HG02852 (cell line): ENCODE measurements at regions not wholly inside any gene's neighbourhood (a gene's known extent, or its start where the extent isn't known, plus 50 kb on each side); places are given as distances from the start of the nearest gene placed in this dataset.
A peak's percentile ranks its signal among the peaks of the same experiment; 100 is the strongest.
"Not testable (repeated sequence)": the region's sequence is repeated elsewhere in the genome, so short reads cannot be mapped to it uniquely, and the experiment has no call there.

Experiments
- ATAC-seq: cut with Tn5 transposase; IDR thresholded peaks from one replicate; pipeline ENCODE4 v1.9.1; 2021; ENCODE audit warnings: mild to moderate bottlenecking, moderate library complexity; ENCODE audit not compliant: unreplicated experiment

DNA sequence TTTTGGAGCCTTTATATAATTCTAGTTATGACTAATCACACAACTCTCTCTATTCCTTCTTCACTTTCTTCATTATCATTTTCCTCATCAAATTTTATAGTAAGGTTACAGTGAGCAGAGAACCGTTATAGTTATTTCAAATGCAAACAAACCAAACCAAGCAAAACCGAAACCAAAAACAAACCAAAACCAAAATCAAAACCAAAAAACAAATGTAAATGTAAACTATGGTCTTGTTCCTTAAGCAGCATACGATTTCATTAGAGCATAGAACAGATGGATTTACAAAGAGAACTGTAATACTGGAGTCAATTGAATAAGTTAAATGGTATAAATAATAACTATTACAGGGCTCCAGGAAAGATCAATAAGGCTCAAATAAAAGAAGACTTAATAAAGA is 447.1 kb downstream of the LRRC70 start:
- peak; percentile 59 for ATAC-seq

DNA sequence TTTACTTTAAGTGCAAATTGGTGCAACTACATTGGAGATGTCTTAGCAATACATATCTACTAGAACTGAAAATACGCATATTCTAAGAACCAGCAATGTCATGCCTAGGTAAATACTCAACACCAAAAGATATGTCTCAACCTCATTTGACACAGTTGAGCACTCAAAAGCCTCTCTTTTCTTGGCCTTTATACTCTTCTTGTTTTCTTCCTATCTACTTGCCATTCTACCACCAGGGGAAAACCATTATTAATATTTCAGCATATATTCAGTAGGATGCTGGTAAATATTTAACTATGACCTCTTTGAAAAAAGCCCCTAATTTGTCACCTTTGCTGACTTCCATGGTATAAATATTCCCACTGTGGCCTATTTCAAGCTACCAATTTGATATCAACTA is 443.8 kb downstream of the LRRC70 start:
- no peak for ATAC-seq

DNA sequence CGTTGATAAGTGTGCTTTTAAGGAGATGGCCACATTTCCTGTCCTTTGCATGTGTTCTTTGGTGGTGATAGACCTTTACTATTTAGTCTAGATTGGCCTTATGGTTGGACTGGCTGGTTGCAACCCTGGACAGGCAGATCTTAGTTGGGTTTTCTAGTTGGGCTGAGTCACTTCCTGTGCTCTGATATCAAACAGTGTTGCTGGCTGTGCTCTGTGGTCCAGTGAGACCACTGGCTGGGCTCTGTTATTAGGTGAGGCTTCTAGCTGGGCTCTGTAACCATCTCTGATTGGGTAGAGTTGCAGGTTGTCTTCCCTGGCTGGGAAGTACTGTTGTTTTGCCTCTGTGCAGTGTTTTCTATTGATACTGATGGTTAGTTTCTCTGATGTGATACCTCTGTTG is 432.5 kb downstream of the LRRC70 start:
- no peak for ATAC-seq

DNA sequence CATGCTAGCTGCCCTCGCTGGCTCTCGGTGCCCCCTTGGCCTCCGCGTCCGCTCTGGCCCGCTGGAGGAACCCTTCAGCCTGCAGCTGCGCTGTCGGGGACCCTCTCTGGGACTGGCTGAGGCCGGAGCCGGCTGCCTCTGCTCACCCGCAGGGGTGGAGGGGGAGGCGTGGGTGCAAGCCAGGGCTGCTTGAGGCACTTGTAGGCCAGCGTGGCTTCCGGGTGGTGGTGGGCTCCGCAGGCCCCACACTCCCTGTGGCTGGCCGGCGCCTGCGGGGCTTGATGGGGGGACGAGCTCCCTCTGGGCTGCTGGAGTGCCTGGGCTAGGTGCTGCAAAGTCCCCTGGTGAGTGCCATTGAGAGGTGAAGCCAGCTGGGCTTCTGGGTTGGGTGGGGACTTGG is 429.6 kb downstream of the LRRC70 start:
- no peak for ATAC-seq

DNA sequence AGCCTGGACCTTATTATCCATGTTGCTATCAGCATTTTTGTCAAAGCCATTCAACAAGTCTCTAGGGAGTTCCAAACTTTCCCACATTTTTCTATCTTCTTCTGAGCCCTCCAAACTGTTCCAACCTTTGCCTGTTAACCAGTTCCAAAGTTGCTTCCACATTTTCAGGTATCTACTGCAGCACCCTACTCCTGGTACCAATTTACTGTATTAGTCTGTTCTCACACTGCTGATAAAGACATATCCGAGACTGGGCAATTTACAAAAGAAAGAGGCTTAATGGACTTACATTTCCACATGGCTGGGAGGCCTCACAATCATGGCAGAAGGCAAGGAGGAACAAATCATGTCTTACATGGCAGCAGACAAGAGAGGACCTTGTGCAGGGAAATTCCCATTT is 416.2 kb downstream of the LRRC70 start:
- ATAC-seq: not testable (repeated sequence)

DNA sequence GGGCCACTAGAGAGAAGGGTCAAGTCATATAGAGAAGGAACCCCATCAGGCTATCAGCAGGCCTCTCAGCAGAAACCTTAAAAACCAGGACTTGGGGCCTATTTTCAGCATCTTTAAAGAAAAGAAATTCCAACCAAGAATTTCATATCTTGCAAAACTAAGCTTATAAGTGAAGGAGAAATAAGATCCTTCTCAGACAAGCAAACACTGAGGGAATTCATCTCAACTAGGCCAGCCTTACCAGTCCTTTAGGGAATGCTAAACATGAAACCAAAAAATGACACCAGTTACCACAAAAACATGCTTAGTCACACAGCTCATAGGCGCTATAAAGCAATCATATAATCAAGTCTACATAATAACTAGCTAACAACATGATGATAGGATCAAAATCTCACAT is 407.1 kb downstream of the LRRC70 start:
- ATAC-seq: no peak

DNA sequence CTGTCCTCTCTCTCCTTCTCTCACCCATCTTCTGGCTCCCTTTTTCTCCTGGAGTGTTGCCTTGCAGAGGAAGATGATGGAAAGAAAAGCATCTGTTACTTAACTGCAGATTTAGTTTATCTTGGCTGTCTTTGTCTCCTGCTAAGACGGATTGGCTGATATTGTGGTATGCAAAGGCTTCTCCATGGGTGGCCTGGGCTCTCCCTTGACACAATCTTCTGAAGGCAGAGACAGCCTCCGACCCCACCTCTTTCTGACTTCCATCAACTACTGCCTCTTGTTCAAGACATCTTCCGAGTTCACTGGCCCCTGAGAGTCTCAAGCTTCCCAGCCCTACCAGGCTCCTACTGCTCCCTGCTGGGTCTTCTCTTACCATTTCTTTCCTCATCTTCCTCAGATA is 403.7 kb downstream of the LRRC70 start:
- no peak for ATAC-seq

DNA sequence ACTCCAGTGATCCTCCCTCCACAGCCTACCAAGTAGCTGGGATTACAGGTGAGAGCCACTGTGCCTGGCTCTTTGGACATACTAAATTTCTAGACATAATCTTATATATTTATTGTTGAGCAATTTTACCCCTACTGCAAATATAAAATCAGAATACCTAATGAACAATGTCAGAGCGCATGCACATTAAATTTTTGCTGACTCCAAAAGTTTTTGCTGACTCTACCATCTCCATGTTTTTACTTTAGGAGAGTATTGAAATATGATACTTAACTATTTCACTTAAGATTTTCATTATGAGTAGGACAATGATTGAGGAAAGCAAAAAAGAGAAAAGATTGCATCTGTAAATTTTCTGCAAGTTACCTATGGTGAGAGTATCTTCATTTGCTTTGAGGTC is 402.3 kb downstream of the LRRC70 start:
- no peak for ATAC-seq

DNA sequence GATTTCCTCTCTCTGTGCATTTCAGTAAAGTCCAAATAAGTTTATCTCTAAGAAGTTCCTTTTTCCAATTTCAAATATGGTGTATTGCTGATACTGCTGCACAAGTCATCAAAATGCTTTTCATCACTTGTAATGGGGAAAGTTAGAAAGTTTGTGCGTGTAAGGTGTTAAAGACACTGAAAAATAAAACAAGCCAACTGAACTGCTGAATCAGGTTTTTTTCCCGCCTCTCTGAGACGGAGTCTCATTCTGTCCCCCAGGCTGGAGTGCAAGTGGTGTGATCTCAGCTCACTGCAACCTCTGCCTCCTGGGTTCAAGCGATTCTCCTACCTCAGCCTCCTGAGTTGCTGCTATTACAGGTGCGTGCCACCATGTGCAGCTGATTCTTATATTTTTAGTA is 400.9 kb downstream of the LRRC70 start:
- no peak for ATAC-seq

DNA sequence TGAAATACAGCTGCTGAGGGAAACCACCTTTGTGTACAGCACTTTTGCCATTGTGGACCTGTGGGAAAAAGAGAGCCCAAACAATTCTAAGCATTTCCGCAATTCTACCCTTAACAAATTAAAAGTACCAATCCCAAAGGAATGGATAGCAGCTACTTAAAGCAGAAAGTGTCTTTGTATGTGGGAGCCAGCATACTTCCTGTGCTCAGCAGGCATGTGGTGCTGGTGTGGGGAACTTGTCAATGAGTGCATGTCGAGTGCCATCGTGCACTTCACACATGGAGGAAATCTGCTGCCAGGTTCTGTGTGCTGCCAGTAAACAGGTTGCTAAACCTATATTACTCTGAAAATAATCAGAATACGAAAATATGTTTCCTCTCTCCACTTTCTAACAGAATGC is 399.0 kb downstream of the LRRC70 start:
- no peak for ATAC-seq

DNA sequence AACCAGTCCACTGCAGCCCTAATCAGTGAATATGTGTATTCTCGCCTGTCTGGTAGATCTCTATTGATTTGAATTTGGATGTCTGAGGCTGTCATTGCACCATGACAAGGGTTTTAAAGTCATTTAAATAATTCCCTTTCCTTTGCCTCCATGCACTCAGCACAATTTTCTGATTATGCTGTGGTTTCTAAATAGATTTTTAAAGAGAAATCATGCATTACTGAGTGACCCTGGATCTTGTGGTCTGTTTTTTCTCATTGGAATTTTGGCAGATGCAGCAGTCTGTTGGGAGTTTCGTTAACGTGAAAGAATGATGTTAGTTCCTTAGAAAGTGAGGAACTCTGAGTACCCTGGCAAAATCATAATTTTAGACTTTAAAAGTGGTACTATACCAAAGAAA is 396.0 kb downstream of the LRRC70 start:
- ATAC-seq: no peak

DNA sequence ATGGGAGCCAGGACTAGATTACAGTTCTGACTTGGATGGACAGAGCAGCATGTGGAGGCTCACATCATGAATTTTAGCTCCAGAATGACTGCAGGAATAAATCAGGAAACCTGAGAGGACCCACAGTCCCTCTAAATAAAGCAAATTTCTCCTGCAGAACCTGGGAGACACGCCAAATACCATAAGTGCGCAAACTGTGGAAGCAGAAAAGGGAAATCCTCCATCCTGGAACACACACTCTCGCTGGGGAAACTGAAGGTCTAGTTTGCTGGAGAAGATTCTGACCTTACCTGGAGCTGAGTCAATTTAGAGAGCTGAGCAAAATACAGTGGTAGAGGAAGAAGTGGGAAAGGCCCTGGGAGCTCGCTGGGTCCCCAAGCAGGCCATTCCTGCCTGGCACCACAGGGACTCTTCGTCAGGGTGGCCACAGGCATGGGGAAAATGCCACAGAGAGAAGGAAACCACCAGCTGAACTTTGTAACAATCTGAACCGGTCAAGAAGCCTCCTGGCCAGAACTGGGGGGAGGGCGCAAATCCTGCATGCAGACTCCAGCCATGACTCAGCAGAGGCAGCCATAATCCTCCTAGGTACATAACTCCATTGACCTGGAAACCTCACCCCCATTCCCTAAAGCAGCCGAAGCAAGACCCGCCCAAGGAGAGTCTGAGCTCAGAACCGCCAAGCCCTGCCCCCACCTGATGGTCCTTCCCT is 390.9 kb downstream of the LRRC70 start:
- ATAC-seq: no peak

DNA sequence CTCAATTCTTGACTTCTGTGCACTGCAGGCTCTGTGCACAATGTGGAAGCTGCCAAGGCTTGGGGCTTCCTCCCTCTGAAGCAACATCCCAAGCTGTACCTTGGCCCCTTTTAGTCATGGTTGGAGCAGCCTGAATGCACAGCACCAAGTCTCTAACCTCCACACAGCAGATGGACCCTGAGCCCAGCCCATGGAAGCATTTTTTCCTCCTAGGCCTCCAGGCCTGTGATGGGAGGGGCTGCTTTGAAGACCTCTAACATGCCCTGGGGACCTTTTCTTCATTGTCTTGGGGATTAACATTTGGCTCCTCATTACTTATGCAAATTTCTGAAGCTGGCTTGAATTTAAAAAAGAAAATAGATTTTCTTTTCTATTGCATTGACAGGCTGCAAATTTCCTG is 385.8 kb downstream of the LRRC70 start:
- ATAC-seq: no peak

DNA sequence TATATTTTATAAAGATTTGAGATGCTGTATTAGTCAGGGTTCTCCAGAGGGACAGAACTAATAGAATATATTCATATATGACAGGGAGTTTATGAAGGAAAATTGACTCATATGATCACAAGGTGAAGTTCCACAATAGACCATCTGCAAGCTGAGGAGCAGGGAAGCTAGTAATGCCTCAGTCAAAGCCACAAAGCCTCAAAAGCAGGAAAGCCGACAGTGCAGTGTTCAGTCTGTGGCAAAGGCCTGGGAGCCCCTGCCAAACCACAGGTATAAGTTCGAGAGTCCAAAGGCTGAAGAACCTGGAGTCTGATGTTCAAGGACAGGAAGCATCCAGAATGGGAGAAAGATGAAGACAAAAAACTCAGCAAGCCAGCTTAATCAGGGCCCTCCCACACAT is 382.2 kb downstream of the LRRC70 start:
- no peak for ATAC-seq

DNA sequence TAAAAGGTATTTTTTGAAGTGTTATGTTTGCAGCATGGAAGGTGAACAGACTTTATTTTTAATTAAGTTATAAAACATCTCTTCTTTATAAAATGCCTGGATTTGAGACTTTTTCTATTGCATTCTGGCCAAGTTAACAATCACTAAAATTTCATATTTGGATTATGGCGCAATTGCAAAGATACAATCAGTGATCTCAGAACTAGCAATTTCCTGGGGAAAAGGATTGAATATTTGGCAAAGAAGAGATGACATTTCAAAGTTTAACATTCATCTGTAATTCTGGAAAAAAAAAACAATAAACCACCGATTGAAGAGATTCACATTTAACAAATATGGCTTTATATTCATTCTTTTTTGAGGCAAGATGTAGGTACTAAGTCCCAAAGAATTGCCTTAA is 378.0 kb downstream of the LRRC70 start:
- ATAC-seq: no peak

DNA sequence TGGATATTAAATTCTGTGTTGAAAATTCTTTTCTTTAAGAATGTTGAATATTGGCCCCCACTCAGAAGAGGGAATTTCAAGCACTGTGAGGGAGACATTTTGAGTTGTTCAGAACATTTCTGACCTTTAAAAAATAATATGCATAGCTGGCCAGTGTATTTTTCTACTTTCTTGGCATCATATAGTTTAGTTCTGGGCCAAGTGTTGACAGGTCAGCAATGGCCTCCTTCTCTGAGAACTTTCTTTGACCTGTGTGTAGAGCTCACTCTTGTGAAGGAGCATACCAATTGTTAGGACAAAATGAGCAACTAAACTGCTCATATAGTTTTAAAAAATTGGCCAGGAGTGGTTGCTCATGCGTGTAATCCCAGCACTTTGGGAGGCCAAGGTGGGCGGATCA is 376.0 kb downstream of the LRRC70 start:
- ATAC-seq: no peak

DNA sequence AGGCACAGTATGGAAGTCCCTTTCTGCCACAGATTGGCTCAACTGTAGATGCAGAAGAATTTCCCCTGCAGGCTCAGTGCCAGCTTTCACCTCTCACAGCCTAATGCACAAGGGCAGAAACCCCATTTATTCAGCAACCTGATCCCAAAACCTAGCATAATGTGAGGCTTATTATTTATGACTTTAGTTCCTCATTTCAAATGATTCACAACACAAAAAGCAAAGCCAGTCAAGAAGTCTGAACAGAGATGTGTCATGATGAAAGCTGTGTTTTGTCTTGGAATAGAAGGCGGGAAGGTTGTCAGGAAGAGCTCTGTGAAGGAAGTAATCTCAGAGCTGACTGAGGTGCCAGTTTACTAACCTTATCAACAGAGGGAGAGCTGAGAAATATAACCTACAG is 369.7 kb downstream of the LRRC70 start:
- no peak for ATAC-seq

DNA sequence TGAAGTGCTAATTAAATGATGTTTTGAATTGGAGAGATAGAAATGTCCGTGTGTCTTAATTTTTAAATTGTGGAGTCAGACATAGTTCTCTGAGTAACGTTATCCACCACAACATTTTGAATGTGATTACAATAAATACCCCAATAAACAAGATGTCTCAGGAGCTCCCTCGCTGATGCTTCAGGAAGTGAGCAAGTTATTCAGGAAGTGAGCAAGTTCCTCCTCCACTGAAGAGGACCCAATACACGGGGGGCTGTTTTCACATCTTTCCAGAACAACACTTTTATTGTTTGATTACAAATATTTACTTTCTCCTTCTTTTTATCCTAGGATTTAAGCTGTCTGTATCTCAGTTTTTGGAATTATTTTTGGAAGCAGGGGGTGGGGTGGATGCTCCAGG is 363.8 kb downstream of the LRRC70 start:
- ATAC-seq: no peak

DNA sequence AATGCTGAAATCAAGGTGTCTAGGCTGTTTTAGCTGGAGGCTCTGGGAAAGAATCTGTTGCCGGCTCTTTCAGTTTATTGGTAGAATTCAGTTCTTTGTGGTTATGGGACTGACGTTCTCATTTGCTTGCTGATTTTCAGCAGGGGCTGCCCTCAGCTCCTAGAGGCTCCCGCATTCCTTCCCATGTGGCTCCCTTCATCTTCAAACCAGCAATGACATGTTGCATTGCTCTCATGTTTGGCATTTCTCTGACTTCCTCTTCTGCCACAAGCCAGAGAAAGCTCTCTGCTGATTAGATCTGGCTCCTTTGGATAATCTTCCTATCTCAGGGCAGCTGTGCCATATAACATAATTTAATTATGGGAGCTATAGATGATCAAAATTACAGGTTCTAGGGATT is 360.3 kb downstream of the LRRC70 start:
- ATAC-seq: no peak

DNA sequence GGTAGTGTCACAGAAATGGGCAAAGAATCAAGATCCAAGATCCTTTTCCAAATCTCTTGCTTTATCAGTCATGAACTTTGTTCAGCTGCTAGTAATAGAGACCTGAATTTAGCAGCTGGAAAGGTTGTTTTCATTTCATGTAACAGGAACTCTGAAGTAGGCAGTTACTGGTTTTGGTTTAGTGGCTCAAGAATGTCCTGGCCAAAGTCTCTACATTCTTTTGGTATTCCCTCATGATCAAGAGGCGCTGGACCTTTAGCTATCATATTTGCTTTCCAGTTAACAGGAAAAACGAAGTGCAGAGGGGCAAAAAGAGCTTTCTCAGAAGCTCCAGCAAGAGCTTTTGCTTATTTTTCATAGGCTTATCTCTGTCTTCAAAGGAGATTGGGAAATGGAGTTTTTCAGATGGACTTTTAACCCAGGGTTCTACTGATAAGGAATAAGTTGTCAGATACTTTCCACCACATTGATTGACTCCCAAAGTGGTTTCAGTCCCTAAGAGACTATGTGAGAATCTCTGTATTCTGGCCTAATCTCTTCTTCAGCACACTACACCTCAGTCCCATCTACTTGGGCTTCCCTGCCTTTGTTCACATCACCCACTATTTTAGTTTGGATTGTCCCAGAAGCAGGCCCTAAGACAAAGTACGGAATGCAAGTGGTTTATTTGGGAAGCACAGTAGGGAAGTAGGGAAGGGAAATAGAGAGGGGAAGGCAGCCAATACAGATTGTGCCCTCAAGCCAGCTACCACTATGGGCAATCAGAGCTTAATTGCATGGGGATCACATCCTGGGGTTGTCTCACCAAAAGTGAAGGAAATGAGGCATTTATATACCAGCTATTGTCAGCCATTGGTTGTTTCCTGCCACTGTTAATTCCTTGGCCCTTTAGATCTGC is 359.3 kb downstream of the LRRC70 start:
- no peak for ATAC-seq

DNA sequence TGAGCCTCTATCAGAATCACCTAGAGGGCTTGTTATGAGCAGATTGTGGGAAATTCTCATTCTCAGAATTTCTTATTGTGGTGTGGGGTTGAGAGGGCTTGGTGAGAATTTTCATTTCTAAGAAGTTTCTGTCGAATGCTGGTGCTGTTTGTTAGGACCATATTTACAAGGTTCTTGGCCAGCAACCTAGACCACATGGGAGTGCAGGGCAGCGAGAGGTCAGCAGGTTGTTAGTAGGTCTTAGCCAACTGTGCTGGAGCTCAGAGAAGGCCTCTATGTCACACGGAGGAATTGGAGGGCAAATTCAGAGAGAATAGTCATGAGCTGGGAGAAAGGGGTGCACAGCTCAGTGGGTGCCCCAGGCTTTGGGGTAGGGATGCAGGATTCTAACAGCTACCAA is 357.0 kb downstream of the LRRC70 start:
- ATAC-seq: no peak

DNA sequence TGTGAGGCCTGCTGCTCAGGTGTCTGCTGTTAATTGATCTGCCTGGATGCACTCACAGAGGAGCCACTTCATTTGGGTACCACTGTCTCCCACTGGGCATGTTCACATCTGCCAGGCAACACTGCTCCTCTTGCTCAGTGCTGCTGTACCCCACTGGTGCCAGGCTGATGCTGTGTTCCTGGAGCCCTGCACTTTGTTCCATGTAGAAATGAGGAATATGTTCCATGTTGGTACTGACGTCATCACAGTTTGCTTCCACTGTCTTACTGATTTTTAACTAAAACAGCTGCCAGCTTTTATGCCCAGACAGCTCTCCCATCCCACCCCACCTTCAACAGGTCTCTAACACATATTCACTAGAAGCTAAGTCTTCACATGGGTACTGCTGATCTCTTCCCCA is 355.7 kb downstream of the LRRC70 start:
- ATAC-seq: no peak
